ENCODE measurements at regions not wholly inside any gene's neighbourhood (a gene's known extent, or its start where the extent isn't known, plus 50 kb on each side); places are given as distances from the start of the nearest gene placed in this dataset.

DNA sequence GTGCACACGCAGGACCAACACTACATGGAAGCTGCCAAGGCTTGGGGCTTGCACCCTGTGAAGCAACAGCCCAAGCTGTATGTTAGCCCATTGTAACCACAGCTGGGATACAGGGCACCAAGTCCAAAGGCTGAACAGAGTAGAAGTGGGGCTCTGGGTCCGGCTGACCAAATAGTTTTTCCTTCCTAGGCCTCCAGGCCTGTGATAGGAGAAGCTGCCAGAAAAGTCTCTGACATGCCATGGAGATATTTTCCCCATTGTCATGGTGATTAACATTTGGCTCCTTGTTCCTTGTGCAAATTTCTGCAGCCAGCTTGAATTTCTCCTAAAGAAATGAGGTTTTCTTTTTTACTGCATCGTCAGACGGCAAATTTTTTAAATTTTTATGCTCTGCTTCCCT lies 941.2 kb downstream of the FAM181B start:
- TF ChIP-seq POLR2A (IDR thresholded peaks at IDR 0.05; ENCODE audit: low read depth, low read length) (no peak), POLR2AphosphoS5 (IDR thresholded peaks at IDR 0.05; ENCODE audit: insufficient read depth, low read depth, low read length) (no peak)
- TF ChIP-seq, protein P1, sequence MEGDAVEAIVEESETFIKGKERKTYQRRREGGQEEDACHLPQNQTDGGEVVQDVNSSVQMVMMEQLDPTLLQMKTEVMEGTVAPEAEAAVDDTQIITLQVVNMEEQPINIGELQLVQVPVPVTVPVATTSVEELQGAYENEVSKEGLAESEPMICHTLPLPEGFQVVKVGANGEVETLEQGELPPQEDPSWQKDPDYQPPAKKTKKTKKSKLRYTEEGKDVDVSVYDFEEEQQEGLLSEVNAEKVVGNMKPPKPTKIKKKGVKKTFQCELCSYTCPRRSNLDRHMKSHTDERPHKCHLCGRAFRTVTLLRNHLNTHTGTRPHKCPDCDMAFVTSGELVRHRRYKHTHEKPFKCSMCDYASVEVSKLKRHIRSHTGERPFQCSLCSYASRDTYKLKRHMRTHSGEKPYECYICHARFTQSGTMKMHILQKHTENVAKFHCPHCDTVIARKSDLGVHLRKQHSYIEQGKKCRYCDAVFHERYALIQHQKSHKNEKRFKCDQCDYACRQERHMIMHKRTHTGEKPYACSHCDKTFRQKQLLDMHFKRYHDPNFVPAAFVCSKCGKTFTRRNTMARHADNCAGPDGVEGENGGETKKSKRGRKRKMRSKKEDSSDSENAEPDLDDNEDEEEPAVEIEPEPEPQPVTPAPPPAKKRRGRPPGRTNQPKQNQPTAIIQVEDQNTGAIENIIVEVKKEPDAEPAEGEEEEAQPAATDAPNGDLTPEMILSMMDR (IDR thresholded peaks at IDR 0.05; ENCODE audit: extremely low read depth in 1 of 2, insufficient read depth in 1 of 2, low read depth in 1 of 2, low read length in 2 of 2): no peak
